Lower leg skin (tissue), 4 donors: ENCODE measurements at regions not wholly inside any gene's neighbourhood (a gene's known extent, or its start where the extent isn't known, plus 50 kb on each side); places are given as distances from the start of the nearest gene placed in this dataset.

Source experiments
- DNase-seq, 2 donors: peaks; one replicate each; pipeline ENCODE4 v3.0.0-alpha.2; 2019; ENCODE audit warnings: low spot score in 2 of 2
- H3K4me3 ChIP-seq: fragments of 200-600 bp; sonication (generic); 2 replicates; pipeline ENCODE4 v1.5.1; 2017; ENCODE audit warnings: mild to moderate bottlenecking, low read depth; ENCODE audit not compliant: poor library complexity, severe bottlenecking
- POLR2A ChIP-seq, 2 donors: fragments of 450-650 bp; IDR thresholded peaks; one replicate each; pipeline ENCODE4 v1.6.1; 2016 to 2017; ENCODE audit warnings: antibody characterized with exemption in 2 of 2, mild to moderate bottlenecking in 1 of 2, moderate library complexity in 1 of 2
- WGBS, 2 donors: methylation state at CpG; one replicate each; pipeline ENCODE4 v1.1.5; 2018; 5-methylcytosine and 5-hydroxymethylcytosine counted together
- intact Hi-C: fragments of 100-400 bp; cut with DNase I; formaldehyde crosslinking; loops from one replicate; pipeline ENCODE4 v1.15.0; 2023; ENCODE audit warnings: low total_unique reads
- TF ChIP-seq, protein P1 (sequence below), 3 donors: fragments of 450-650 bp; IDR thresholded peaks; one replicate each; pipeline ENCODE4 v1.5.1; 2016; ENCODE audit warnings: antibody characterized with exemption in 3 of 3, mild to moderate bottlenecking in 3 of 3, moderate library complexity in 2 of 3

DNA sequence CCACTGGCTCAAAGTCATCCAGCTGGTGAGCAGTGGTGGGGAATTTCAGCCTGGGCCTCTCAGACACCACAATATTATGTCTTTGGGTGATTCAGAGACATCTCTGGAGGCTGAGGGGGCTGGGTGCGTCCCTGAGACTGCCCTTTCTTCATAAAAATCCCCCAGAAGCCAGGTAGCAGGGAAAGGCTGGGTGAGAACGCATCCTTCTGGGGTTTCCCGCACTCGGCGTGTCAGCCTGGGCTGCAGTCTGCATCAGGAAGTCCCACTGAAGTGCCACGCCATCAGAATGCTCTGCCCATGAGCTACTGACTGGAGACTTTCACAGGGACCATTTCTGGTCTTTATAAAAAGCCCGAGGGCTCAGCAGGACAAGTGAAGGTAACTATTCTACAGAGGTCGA, 148.8 kb upstream of the SLC6A11 start:
- peak in 1 of 2 donors; percentile 58 for DNase-seq
- intact Hi-C loops: no loop called here
- TF ChIP-seq POLR2A (IDR thresholded peaks at IDR 0.05): no peak
- TF ChIP-seq, protein P1, sequence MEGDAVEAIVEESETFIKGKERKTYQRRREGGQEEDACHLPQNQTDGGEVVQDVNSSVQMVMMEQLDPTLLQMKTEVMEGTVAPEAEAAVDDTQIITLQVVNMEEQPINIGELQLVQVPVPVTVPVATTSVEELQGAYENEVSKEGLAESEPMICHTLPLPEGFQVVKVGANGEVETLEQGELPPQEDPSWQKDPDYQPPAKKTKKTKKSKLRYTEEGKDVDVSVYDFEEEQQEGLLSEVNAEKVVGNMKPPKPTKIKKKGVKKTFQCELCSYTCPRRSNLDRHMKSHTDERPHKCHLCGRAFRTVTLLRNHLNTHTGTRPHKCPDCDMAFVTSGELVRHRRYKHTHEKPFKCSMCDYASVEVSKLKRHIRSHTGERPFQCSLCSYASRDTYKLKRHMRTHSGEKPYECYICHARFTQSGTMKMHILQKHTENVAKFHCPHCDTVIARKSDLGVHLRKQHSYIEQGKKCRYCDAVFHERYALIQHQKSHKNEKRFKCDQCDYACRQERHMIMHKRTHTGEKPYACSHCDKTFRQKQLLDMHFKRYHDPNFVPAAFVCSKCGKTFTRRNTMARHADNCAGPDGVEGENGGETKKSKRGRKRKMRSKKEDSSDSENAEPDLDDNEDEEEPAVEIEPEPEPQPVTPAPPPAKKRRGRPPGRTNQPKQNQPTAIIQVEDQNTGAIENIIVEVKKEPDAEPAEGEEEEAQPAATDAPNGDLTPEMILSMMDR (IDR thresholded peaks at IDR 0.05): no peak
- 60 to 70% methylated on average over 8 of the region's 8 CpGs for WGBS, 2 donors
- no peak overlapping the region for H3K4me3 ChIP-seq

DNA sequence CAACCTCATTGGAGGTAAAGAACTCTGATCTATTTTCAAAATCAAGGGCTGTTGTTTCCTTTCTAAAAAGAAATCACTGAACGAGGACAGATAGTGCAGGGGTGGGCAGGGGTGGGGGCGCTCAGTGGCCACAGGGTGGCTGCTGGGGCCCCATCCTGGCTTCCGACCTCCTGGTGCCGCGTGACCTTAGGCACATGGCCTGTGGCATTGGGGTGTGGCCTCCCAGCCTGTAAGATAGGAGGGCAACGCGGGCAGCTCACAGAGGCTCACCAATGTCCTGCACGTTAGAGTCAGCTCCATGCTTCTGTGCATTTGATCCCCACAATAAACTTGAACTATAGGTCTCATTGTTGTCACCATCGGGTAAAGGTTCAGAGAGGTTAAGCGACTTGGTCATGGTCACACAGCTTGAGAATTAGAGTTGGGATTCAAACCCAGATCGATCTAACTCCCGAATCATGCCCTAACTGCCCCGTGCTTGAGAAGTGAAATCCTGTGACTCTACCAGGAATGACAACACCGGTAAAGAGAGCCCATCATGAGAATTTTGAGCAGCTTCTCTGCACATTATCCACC, 148.0 kb upstream of the SLC6A11 start:
- 69 to 72% methylated on average over 14 of the region's 14 CpGs for WGBS, 2 donors
- intact Hi-C loops: no loop called here
- no peak overlapping the region for H3K4me3 ChIP-seq
- TF ChIP-seq POLR2A (IDR thresholded peaks at IDR 0.05): no peak
- TF ChIP-seq, protein P1 (IDR thresholded peaks at IDR 0.05): no peak
- DNase-seq: peak in 1 of 2 donors; percentile 68

DNA sequence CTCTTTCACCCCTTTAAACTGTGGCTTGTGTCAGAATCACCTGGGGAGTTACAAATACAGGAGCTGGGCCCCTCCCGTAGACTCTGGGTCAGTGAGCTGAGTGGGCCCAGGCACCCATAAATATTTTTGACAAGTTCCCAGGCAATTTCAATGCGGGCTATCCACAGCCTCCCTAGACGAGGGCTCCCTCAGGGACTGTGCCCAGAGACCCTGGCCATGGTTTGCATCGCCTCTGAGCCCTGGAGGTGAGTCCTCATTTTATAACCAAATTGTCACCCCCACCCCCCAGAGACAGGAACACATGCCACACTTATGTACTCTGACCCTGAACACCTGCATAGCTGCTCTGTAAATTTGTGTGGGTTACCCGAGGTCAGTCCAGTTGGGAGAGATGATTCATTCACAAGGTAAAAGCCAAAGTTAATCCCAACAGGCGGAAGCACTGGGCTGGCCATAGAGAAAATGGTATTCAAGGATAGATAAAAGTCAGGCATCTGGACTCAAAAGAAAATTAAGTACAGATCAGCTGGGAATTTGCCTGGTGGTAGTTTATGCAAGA, 146.5 kb upstream of the SLC6A11 start:
- TF ChIP-seq, protein P1 (IDR thresholded peaks at IDR 0.05): no peak
- no peak for TF ChIP-seq POLR2A (IDR thresholded peaks at IDR 0.05)
- DNase-seq: peak in 1 of 2 donors; percentile 39
- H3K4me3 ChIP-seq: no peak overlapping the region
- intact Hi-C loops: no loop called here
- 48 to 68% methylated on average over 6 of the region's 6 CpGs for whole genome bisulfite sequencing, 2 donors

DNA sequence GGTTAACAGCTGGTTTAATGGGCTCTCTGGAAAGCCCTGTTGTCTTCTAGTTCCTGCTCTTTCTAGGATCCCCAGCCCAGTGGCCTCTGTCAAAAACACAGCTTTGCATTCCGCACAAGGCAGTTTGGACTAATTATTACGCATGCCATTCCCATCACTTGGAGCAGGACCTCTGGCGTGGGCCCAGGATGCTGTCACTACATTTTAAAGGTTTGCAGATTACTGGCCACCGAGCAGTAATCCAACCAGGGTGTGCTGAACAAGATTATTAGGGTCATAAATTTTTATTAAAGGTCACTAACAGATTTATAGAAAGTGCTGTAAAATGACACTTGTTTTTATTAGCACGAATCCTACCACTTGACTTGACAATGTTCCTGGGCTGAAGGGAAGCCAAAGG, 143.6 kb upstream of the SLC6A11 start:
- 37 to 45% methylated on average over 5 of the region's 5 CpGs for WGBS, 2 donors
- peak in 1 of 2 donors; percentile 49 for DNase-seq
- no peak overlapping the region for H3K4me3 ChIP-seq
- intact Hi-C loops: no loop called here
- no peak for TF ChIP-seq POLR2A (IDR thresholded peaks at IDR 0.05)
- TF ChIP-seq, protein P1 (IDR thresholded peaks at IDR 0.05): no peak

DNA sequence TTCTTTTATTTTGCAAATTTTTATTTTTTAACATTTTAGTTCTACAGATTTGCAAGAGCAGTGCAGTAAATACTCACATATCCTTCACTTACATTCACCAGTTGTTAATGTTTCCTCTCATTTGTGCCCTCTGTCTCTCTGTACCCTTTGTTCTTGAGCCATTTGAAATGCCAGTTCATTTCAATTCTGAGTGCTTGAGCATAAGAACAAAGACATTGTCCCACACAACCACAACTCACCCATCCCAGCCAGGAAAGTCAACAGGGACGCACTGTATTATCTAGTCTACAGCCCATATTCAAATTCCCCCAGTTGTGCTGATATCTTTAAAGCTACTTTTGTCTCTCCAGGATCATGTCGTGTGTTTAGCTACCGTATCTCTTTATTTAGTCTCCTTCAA, 141.4 kb upstream of the SLC6A11 start:
- 74 to 77% methylated on average over 3 of the region's 3 CpGs for whole genome bisulfite sequencing, 2 donors

More for the DNA sequence above, 141.4 kb upstream of the SLC6A11 start:
- TF ChIP-seq POLR2A (IDR thresholded peaks at IDR 0.05): no peak
- TF ChIP-seq, protein P1 (IDR thresholded peaks at IDR 0.05): no peak
- H3K4me3 ChIP-seq: no peak overlapping the region
- intact Hi-C loops: no loop called here
- peak in 1 of 2 donors; percentile 7 for DNase-seq
